ENCODE measurements at regions not wholly inside any gene's neighbourhood (a gene's known extent, or its start where the extent isn't known, plus 50 kb on each side); places are given as distances from the start of the nearest gene placed in this dataset.

DNA sequence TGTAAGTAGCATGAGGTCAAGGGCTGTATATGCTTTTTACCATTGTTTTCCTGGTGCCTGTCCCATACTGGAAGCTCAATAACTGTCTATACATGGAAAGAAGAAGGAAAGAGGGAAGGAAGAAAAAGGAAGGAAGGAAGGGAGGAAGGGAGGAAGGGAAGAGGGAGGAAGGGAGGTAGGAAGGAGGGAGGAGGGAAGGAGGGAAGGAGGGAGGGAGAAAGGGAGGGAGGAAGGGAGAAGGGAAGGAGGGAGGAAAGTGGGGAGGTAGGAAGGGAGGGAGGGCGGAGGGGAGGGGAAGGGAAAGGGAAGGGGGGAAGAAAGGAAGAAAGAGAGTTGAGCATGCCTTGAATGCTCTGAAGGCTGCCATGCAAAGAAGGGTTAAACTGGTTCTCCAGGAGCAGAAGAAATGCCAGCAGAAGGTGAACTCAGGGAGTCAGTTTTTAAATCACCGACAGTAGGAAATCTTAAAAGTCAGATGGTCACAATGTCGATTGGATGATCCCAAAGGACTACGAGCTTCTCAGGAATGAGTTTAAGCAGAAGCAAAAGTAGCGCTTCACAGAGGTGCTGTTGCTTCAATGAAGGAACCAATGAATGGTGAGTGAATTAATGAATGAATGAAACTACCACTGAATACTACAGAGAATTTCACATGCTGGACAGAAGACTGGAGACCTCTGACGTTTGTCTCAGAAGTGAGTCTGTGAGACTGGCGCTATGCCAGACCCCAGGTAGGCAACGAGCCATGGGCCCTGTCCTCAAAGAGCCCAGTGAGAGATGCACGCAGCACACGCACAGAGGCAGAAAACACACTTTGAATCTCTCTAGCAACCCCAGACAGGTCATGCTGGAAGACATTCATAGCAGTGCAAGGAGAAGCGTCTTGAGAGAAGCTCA, 117.6 kb downstream of the MRPL14 start:
- H3T11ph ChIP-seq (ENCODE audit: low read length) = no peak overlapping the region
- H3K27me3 ChIP-seq (ENCODE audit: insufficient read depth, low read length) = no peaks in the 10 kb centered on the region; the same call in 1 of the 2 replicates
- no peak overlapping the region; a peak in 2 of 7 replicates for H3K27ac Mint-ChIP-seq
- no peak overlapping the region for H4K8ac ChIP-seq (replicated peaks; ENCODE audit: insufficient read length, low read depth, low read length)
- peaks cover 48 to 58% of the 10 kb centered on the region in 2 experiments for H3K4me1 Mint-ChIP-seq
- H2AK5ac ChIP-seq (ENCODE audit: insufficient read length, low read length) = no peak overlapping the region
- H3K14ac ChIP-seq (ENCODE audit: insufficient read depth, low read length) = no peak overlapping the region
- no peak overlapping the region for H2BK120ac ChIP-seq (ENCODE audit: low read depth, low read length, poor library complexity, severe bottlenecking)
- H3K4me1 ChIP-seq (ENCODE audit: insufficient read depth, low read length) = no peaks in the 10 kb centered on the region; the same call in 1 of the 2 replicates
- no peaks in the 10 kb centered on the region for H3K79me1 ChIP-seq (ENCODE audit: insufficient read depth, low read depth, low read length, poor library complexity, severe bottlenecking)
- H4K20me1 ChIP-seq (ENCODE audit: control insufficient read depth, insufficient read depth, insufficient read length) = no peaks in the 10 kb centered on the region
- no peak overlapping the region for H2BK15ac ChIP-seq (ENCODE audit: low read depth, low read length)
- H3K36me3 Mint-ChIP-seq (ENCODE audit: insufficient read depth in 1 of 3, low read depth in 3 of 3) = no peaks in the 10 kb centered on the region; a peak in 1 of 7 replicates
- no peak overlapping the region for H3K27ac ChIP-seq (ENCODE audit: insufficient read length, low read depth, low read length)
- no peak overlapping the region for H2BK5ac ChIP-seq (ENCODE audit: insufficient read length, low read length)
- H3K9me3 ChIP-seq (ENCODE audit: control insufficient read depth, low read depth, low read length) = no peaks in the 10 kb centered on the region
- TF ChIP-seq, protein P1, sequence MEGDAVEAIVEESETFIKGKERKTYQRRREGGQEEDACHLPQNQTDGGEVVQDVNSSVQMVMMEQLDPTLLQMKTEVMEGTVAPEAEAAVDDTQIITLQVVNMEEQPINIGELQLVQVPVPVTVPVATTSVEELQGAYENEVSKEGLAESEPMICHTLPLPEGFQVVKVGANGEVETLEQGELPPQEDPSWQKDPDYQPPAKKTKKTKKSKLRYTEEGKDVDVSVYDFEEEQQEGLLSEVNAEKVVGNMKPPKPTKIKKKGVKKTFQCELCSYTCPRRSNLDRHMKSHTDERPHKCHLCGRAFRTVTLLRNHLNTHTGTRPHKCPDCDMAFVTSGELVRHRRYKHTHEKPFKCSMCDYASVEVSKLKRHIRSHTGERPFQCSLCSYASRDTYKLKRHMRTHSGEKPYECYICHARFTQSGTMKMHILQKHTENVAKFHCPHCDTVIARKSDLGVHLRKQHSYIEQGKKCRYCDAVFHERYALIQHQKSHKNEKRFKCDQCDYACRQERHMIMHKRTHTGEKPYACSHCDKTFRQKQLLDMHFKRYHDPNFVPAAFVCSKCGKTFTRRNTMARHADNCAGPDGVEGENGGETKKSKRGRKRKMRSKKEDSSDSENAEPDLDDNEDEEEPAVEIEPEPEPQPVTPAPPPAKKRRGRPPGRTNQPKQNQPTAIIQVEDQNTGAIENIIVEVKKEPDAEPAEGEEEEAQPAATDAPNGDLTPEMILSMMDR (conservative IDR thresholded peaks at IDR 0.05) = no peak
- H3K27me3 Mint-ChIP-seq (ENCODE audit: low read depth) = peaks cover 12% of the 10 kb centered on the region
- no peak overlapping the region for H2AFZ ChIP-seq (ENCODE audit: low read length)
- H3K56ac ChIP-seq (ENCODE audit: insufficient read length, low read depth, low read length) = no peak overlapping the region
- no peak overlapping the region for H3K9ac ChIP-seq (ENCODE audit: extremely low read depth, insufficient read length, low read length)
- no peak overlapping the region for H4K5ac ChIP-seq (ENCODE audit: insufficient read length, low read depth, low read length)
- WGBS (ENCODE audit: extremely low coverage, insufficient read length, low lambda C conversion rate) = 86% methylated on average over 1 of the region's 11 CpGs
- no peaks in the 10 kb centered on the region for H3K79me2 ChIP-seq (ENCODE audit: insufficient read depth, low read length)
- no peak overlapping the region for H2BK12ac ChIP-seq (ENCODE audit: insufficient read length, low read depth, low read length)
- H4K91ac ChIP-seq (ENCODE audit: insufficient read length, low read depth, low read length) = no peak overlapping the region
- no peak overlapping the region for H3K4me3 Mint-ChIP-seq
- no peak overlapping the region for H3K18ac ChIP-seq (ENCODE audit: insufficient read length, low read depth, low read length)
- no peak overlapping the region for H3K4ac ChIP-seq (ENCODE audit: low read depth, low read length)
- no peak overlapping the region for H2BK20ac ChIP-seq (ENCODE audit: low read depth, low read length, poor library complexity, severe bottlenecking)
- no peak for DNase-seq
- no peak overlapping the region for H3K4me2 ChIP-seq (ENCODE audit: insufficient read depth, insufficient read length, low read length)
- H3K9me3 Mint-ChIP-seq = peaks cover 0 to 4% of the 10 kb centered on the region in 2 experiments; a peak in 1 of 5 replicates
- H3K23ac ChIP-seq (ENCODE audit: insufficient read length, low read depth, low read length) = no peak overlapping the region
- no peaks in the 10 kb centered on the region for H3K23me2 ChIP-seq (ENCODE audit: insufficient read length, low read depth, low read length, poor library complexity, severe bottlenecking)
